OCI-LY1 (cell line): ENCODE measurements at regions not wholly inside any gene's neighbourhood (a gene's known extent, or its start where the extent isn't known, plus 50 kb on each side); places are given as distances from the start of the nearest gene placed in this dataset.
"Not testable (repeated sequence)": the region's sequence is repeated elsewhere in the genome, so short reads cannot be mapped to it uniquely, and the experiment has no call there.

Experiments used
- H2AFZ ChIP-seq: fragments of 200-600 bp; sonication (generic), shearing (Covaris generic); 2 replicates; pipeline ENCODE4 v1.6.0; 2014; ENCODE audit warnings: antibody characterized with exemption, mild to moderate bottlenecking, low read length
- H3F3A ChIP-seq: fragments of 200-600 bp; sonication (generic), shearing (Covaris generic); 2 replicates; pipeline ENCODE4 v1.6.0; 2014; ENCODE audit warnings: mild to moderate bottlenecking, antibody characterized with exemption, low read length, moderate library complexity; ENCODE audit not compliant: insufficient read depth
- H3K27ac ChIP-seq: fragments of 200-600 bp; sonication (generic); 2 replicates; pipeline ENCODE4 v1.5.1; 2014; ENCODE audit warnings: low read length, mixed run types, mild to moderate bottlenecking, low read depth; ENCODE audit not compliant: poor library complexity, severe bottlenecking
- H3K27me3 ChIP-seq: fragments of 200-600 bp; sonication (generic); 2 replicates; pipeline ENCODE4 v1.6.0; 2014; ENCODE audit warnings: antibody characterized with exemption, mild to moderate bottlenecking, low read length, moderate library complexity; ENCODE audit not compliant: insufficient read depth
- H3K36me3 ChIP-seq: fragments of 200-600 bp; sonication (generic); 2 replicates; pipeline ENCODE4 v1.6.1; 2014; ENCODE audit warnings: mild to moderate bottlenecking, antibody characterized with exemption, low read length, moderate library complexity, mixed read lengths; ENCODE audit not compliant: insufficient read depth
- H3K4me1 ChIP-seq: fragments of 200-600 bp; sonication (generic); 2 replicates; pipeline ENCODE4 v1.5.1; 2014; ENCODE audit warnings: mild to moderate bottlenecking, low read length, moderate library complexity; ENCODE audit not compliant: insufficient read depth, severe bottlenecking
- H3K4me2 ChIP-seq: fragments of 200-600 bp; sonication (generic), shearing (Covaris generic); 2 replicates; pipeline ENCODE4 v1.6.1; 2014; ENCODE audit warnings: low read length
- H3K4me3 ChIP-seq: fragments of 200-600 bp; sonication (generic); 2 replicates; pipeline ENCODE4 v1.5.1; 2014; ENCODE audit warnings: low read length, low read depth, mild to moderate bottlenecking, mixed read lengths; ENCODE audit not compliant: poor library complexity, severe bottlenecking
- H3K79me2 ChIP-seq: fragments of 200-600 bp; shearing (Covaris generic); 2 replicates; pipeline ENCODE4 v1.6.1; 2016; ENCODE audit warnings: mixed run types, low read length, mixed read lengths; ENCODE audit not compliant: insufficient read depth
- H3K9ac ChIP-seq: fragments of 200-600 bp; sonication (generic), shearing (Covaris generic); 2 replicates; pipeline ENCODE4 v1.6.1; 2014; ENCODE audit warnings: mild to moderate bottlenecking, low read length, mixed read lengths
- H3K9me2 ChIP-seq: fragments of 200-600 bp; sonication (generic), shearing (Covaris generic); 2 replicates; pipeline ENCODE4 v1.6.1; 2014; ENCODE audit warnings: low read depth, mild to moderate bottlenecking, low read length, mixed read lengths
- H3K9me3 ChIP-seq: fragments of 200-600 bp; shearing (Covaris generic); 2 replicates; pipeline ENCODE4 v1.6.1; 2014; ENCODE audit warnings: low read length, mixed read lengths
- H4K20me1 ChIP-seq: fragments of 200-600 bp; sonication (generic), shearing (Covaris generic); 2 replicates; pipeline ENCODE4 v1.6.0; 2016; ENCODE audit warnings: mild to moderate bottlenecking, low read length; ENCODE audit not compliant: insufficient read depth
- CTCF ChIP-seq: fragments of 200-600 bp; sonication (generic), shearing (Covaris generic); IDR thresholded peaks from 2 replicates; pipeline ENCODE4 v1.5.1; 2017; ENCODE audit warnings: mild to moderate bottlenecking, antibody characterized with exemption, low read length, moderate library complexity, mixed read lengths
- EZH2 ChIP-seq: fragments of 200-600 bp; sonication (generic), shearing (Covaris generic); IDR thresholded peaks from 2 replicates; pipeline ENCODE4 v1.8.0; 2017; ENCODE audit warnings: borderline replicate concordance, mixed run types, mild to moderate bottlenecking, antibody characterized with exemption, low read length, moderate library complexity, mixed read lengths

GRCh38 chr10:44258019-44258418, 126.9 kb downstream of the CXCL12 start:
- H3K27me3 ChIP-seq: no peaks in the 10 kb centered on the region
- H3K9me3 ChIP-seq: no peaks in the 10 kb centered on the region
- H3K79me2 ChIP-seq: no peaks in the 10 kb centered on the region
- no peak overlapping the region for H3K9ac ChIP-seq
- H2AFZ ChIP-seq: no peak overlapping the region
- H4K20me1 ChIP-seq: no peaks in the 10 kb centered on the region
- TF ChIP-seq CTCF: no peak
- TF ChIP-seq EZH2: no peak
- H3K4me1 ChIP-seq: no peaks in the 10 kb centered on the region
- H3K4me3 ChIP-seq: no peak overlapping the region
- no peaks in the 10 kb centered on the region for H3K36me3 ChIP-seq
- H3F3A ChIP-seq: no peaks in the 10 kb centered on the region
- H3K27ac ChIP-seq: no peak overlapping the region
- H3K4me2 ChIP-seq: no peak overlapping the region
- no peaks in the 10 kb centered on the region for H3K9me2 ChIP-seq

GRCh38 chr10:44253769-44254462, 131.0 kb downstream of the CXCL12 start:
- Histone ChIP-seq H3K4me2 (no peak overlapping the region), H3K9ac (no peak overlapping the region), H3K9me3 (no peaks in the 10 kb centered on the region), H2AFZ (no peak overlapping the region), H3K4me3 (no peak overlapping the region), H4K20me1 (no peaks in the 10 kb centered on the region), H3K79me2 (no peaks in the 10 kb centered on the region), H3K4me1 (no peaks in the 10 kb centered on the region), H3K36me3 (no peaks in the 10 kb centered on the region), H3K9me2 (no peaks in the 10 kb centered on the region), H3K27me3 (no peaks in the 10 kb centered on the region), H3K27ac (no peak overlapping the region), H3F3A (no peaks in the 10 kb centered on the region)
- no peak for TF ChIP-seq EZH2
- no peak for TF ChIP-seq CTCF

- not testable (repeated sequence) for H3K4me1 ChIP-seq, H3K36me3 ChIP-seq, H3K4me3 ChIP-seq, H3K9me2 ChIP-seq, H3K27ac ChIP-seq, H2AFZ ChIP-seq, H3F3A ChIP-seq, H3K9me3 ChIP-seq, H3K9ac ChIP-seq, H3K27me3 ChIP-seq, H4K20me1 ChIP-seq, H3K79me2 ChIP-seq, H3K4me2 ChIP-seq
Observed at GRCh38 chr10:44252631-44253030, 132.3 kb downstream of the CXCL12 start.

GRCh38 chr10:44249933-44250332, 135.0 kb downstream of the CXCL12 start:
- not testable (repeated sequence) for H3K4me1 ChIP-seq, H2AFZ ChIP-seq, H3K4me2 ChIP-seq, H3K79me2 ChIP-seq, H3K27me3 ChIP-seq, H3K27ac ChIP-seq, H3F3A ChIP-seq, H3K4me3 ChIP-seq, H3K9ac ChIP-seq, H3K9me2 ChIP-seq, H3K36me3 ChIP-seq, H3K9me3 ChIP-seq, H4K20me1 ChIP-seq
